Bronchial epithelial cell (primary cell): ENCODE measurements at regions not wholly inside any gene's neighbourhood (a gene's known extent, or its start where the extent isn't known, plus 50 kb on each side); places are given as distances from the start of the nearest gene placed in this dataset.
A peak's percentile ranks its signal among the peaks of the same experiment; 100 is the strongest.

Experiments used
- DNase-seq: peaks from one replicate; pipeline ENCODE4 v3.0.0-alpha.2; 2010; ENCODE audit warnings: low read depth
- FAIRE-seq: peaks from 2 replicates; lab custom pipeline; 2011; peaks lifted over from hg19 to GRCh38; lab: Jason Lieb, UNC
- H3K27me3 ChIP-seq: 2 replicates; pipeline ENCODE4 v1.5.1; 2011; ENCODE audit warnings: low read length; ENCODE audit not compliant: control insufficient read depth, insufficient read depth
- H3K36me3 ChIP-seq: 2 replicates; pipeline ENCODE4 v1.5.1; 2011; ENCODE audit warnings: low read length; ENCODE audit not compliant: control insufficient read depth, insufficient read depth
- H3K4me3 ChIP-seq: 2 replicates; pipeline ENCODE4 v1.5.1; 2011; ENCODE audit warnings: mild to moderate bottlenecking, low read depth, low read length, control low read depth
- TF ChIP-seq, protein P1 (sequence below): IDR thresholded peaks from 2 replicates; pipeline ENCODE4 v1.5.1; 2011; ENCODE audit warnings: mild to moderate bottlenecking, moderate library complexity, low read length, control low read depth, inconsistent platforms; ENCODE audit not compliant: insufficient read depth, severe bottlenecking

DNA sequence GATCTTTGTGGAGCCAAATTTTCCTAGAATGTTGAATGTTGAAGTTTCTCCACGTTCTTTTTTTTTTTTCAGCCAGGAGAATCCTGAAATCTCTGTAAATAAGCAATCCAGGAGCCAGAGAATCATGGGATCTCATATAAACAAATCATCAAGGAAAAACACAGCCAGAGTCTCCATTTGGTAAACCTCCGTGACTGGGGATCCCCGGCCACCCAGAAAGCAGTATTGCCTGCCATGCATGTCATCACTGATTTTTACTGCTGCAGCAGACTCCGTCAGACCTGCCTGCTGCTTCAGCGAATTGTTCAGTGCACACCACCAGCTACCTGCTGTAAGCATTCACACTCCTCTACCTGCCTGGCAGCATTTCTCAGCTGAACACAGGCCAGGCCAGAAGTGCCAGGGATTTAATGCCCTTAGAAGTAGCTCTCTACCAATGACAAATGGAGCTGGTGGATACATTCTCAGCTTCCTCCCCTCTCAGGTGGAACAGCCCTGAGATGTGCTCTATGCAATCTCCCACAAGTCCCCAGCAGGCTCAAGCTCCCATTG is 158.6 kb downstream of the CYLD start:
- DNase-seq (no peak), FAIRE-seq (no peak)
- H3K4me3 ChIP-seq = no peak overlapping the region
- H3K36me3 ChIP-seq = no peaks in the 10 kb centered on the region
- no peaks in the 10 kb centered on the region for H3K27me3 ChIP-seq
- TF ChIP-seq, protein P1, sequence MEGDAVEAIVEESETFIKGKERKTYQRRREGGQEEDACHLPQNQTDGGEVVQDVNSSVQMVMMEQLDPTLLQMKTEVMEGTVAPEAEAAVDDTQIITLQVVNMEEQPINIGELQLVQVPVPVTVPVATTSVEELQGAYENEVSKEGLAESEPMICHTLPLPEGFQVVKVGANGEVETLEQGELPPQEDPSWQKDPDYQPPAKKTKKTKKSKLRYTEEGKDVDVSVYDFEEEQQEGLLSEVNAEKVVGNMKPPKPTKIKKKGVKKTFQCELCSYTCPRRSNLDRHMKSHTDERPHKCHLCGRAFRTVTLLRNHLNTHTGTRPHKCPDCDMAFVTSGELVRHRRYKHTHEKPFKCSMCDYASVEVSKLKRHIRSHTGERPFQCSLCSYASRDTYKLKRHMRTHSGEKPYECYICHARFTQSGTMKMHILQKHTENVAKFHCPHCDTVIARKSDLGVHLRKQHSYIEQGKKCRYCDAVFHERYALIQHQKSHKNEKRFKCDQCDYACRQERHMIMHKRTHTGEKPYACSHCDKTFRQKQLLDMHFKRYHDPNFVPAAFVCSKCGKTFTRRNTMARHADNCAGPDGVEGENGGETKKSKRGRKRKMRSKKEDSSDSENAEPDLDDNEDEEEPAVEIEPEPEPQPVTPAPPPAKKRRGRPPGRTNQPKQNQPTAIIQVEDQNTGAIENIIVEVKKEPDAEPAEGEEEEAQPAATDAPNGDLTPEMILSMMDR = no peak

DNA sequence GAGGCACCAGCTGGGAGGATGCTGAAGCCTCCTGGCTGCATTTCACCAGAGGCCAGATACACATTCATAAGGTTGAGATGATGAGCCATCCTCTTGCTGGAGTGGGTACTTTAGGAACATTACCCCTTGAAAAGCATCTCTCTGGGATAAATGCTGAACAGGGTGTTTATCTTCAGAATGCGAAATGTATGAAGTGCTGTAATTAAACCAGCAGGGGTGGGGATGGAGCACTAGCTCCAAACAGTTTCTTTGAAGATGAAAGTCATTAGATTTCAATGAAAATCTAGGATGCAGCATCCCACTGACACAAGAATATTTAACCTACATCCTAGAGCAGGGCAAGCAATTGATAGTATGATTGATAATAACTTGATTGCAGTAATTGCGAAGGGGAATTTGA is 158.1 kb downstream of the CYLD start:
- FAIRE-seq (no peak), DNase-seq (no peak)
- TF ChIP-seq, protein P1 = no peak
- H3K36me3 ChIP-seq = no peaks in the 10 kb centered on the region
- H3K27me3 ChIP-seq = no peaks in the 10 kb centered on the region
- no peak overlapping the region for H3K4me3 ChIP-seq

DNA sequence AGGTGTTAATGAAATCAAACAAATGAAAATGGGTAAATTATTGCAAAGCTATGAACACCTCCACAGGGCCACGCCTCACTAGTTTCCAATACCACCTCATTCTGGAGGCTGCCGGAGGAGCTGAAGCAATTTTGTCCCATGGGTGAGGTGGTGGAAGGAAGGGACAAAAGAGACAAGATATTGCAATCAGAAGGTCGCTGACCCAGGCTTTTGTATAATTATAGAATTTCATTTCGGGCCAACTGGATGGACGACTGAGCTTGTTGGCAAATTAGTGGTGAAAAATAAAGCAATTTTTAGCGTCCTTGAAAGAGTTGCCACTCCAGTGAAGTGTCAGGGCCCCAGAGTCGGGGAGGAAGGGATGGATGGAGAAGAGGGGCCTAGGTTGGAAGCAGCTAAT is 147.9 kb downstream of the CYLD start:
- H3K4me3 ChIP-seq = no peak overlapping the region
- no peaks in the 10 kb centered on the region for H3K36me3 ChIP-seq
- DNase-seq (no peak), FAIRE-seq (no peak)
- TF ChIP-seq, protein P1 = no peak
- H3K27me3 ChIP-seq = no peaks in the 10 kb centered on the region

DNA sequence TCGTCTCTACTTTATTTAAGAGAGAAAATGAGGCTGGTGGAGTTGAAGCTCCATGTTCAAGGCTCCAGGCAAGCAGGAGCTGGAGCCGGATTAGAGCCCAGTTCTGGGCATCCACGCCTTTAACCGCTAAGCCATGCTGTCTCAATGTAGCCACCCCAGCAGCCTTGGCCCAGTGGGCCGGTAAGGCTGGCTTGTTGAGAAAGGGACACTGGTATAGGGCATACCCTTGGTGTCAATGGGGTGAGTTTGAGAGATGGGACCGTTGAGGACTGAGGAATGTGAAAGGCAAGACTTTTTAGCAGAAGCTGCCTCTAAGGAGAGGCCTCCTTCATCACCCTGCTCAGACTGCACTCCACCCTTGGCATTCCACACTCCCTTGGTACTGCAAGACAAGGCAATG is 147.4 kb downstream of the CYLD start:
- H3K36me3 ChIP-seq = no peaks in the 10 kb centered on the region
- DNase-seq (no peak), FAIRE-seq (no peak)
- TF ChIP-seq, protein P1 = no peak
- no peaks in the 10 kb centered on the region for H3K27me3 ChIP-seq
- no peak overlapping the region for H3K4me3 ChIP-seq

DNA sequence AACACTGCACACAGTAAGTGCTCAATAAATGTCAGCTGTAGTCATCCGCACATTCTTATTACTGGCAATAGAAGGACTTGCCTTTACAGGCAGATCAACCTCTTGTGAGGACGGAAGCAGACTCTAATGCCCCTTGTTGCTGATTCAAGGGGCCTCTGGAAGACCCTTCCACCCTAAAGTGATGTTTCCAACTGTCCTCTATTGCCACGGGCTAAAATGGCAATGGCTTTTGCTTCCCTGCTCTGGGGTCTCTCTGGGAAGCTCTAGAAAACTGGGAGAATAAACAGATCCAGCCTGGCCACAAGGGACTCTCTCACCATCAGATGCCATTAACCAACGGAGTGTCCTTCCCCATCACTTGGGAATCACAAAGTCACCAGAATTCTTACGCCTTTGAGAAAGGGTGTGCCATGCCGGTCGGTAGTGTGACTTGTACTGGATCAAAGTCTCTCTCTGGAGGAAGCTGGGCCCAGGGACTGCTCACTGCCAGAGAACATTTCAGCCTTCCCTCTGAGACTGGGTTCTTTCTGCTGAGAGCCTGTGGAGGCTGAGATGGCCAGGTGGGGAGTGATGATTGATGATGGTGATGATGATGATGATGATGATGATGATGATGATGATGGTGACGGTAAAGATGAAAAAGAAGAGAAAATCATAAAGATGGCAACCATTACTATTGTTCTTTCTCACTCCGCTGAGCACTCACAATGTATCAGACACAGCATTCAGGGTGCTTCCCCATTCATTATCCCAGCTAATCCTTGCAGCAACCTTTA is 146.8 kb downstream of the CYLD start:
- TF ChIP-seq, protein P1 = no peak
- no peaks in the 10 kb centered on the region for H3K27me3 ChIP-seq
- DNase-seq (no peak), FAIRE-seq (peak; percentile 72)
- no peak overlapping the region for H3K4me3 ChIP-seq
- H3K36me3 ChIP-seq = no peaks in the 10 kb centered on the region
